K562 (cell line): ENCODE measurements at regions not wholly inside any gene's neighbourhood (a gene's known extent, or its start where the extent isn't known, plus 50 kb on each side); places are given as distances from the start of the nearest gene placed in this dataset.

Experiments
- ATAC-seq: fragments of 200-7000 bp; cut with Tn5 transposase; 3 replicates; pipeline ENCODE4 v1.9.1; 2020; ENCODE audit warnings: moderate library complexity
- BruUV-seq: library from RNA; stranded (reverse); fragments of 400-500 nt; replicated peaks from 2 replicates; lab custom pipeline; 2021; lab: Mats Ljungman, UMichigan
- CTCF ChIA-PET: fragments of 300-600 bp; formaldehyde crosslinking; extraction: SDS; loops from one replicate; lab custom pipeline; 2021; ENCODE audit warnings: low intra/inter-chr PET ratio; lab: Yijun Ruan, JAX
- POLR2A ChIA-PET: fragments of 300-600, 350-650 bp; sonication (Branson Sonifier 250); formaldehyde crosslinking; extraction: SDS; loops from one replicate; lab custom pipeline; 2021; ENCODE audit warnings: antibody characterized with exemption, inconsistent platforms; lab: Yijun Ruan, JAX
- DNase-seq, 4 experiments: peaks; one replicate each; pipeline versions ENCODE4 v3.0.0 to v3.0.0-alpha.2; 2011 to 2018; ENCODE audit warnings: low spot score in 3 of 4, mixed read lengths in 3 of 4; ENCODE audit errors: extremely low read depth in 1 of 4
- FAIRE-seq: peaks from 2 replicates; lab custom pipeline; 2011; peaks lifted over from hg19 to GRCh38; lab: Jason Lieb, UNC
- H2AFZ ChIP-seq: 2 replicates; pipeline ENCODE4 v1.6.0; 2011; ENCODE audit warnings: low read depth, low read length, control low read depth, inconsistent platforms
- H3K27ac ChIP-seq: fragments of 200-600 bp; 3 replicates; pipeline ENCODE4 v1.8.0; 2011; ENCODE audit warnings: low read depth, mild to moderate bottlenecking, control low read depth, inconsistent platforms, low read length, moderate library complexity, mixed read lengths; ENCODE audit errors: extremely low read depth
- H3K27me3 ChIP-seq, 2 experiments: fragments of 300-600 bp in 1 of 2; 2 replicates in 1 of 2; 3 replicates in 1 of 2; pipeline versions ENCODE4 v1.6.0 to v1.8.0; 2011; ENCODE audit warnings: inconsistent platforms in 2 of 2, low read length in 2 of 2, mild to moderate bottlenecking in 1 of 2, mixed read lengths in 1 of 2, moderate library complexity in 1 of 2; ENCODE audit not compliant: control insufficient read depth in 2 of 2, insufficient read depth in 2 of 2
- H3K36me3 ChIP-seq: fragments of 300-600 bp; 3 replicates; pipeline ENCODE4 v1.8.0; 2011; ENCODE audit warnings: mild to moderate bottlenecking, low read length, inconsistent platforms; ENCODE audit not compliant: control insufficient read depth, insufficient read depth
- H3K4me1 ChIP-seq, 2 experiments: fragments of 200-600 bp in 1 of 2; replicated peaks in 1 of 2; 2 replicates in 1 of 2; 3 replicates in 1 of 2; pipeline versions ENCODE4 v1.5.1 to v1.8.0; 2011; ENCODE audit warnings: inconsistent platforms in 2 of 2, low read length in 2 of 2, mild to moderate bottlenecking in 1 of 2, mixed read lengths in 1 of 2, moderate library complexity in 1 of 2; ENCODE audit not compliant: control insufficient read depth in 2 of 2, insufficient read depth in 2 of 2
- H3K4me2 ChIP-seq: 2 replicates; pipeline ENCODE4 v1.6.1; 2011; ENCODE audit warnings: low read length, control low read depth, inconsistent platforms, mixed read lengths; ENCODE audit not compliant: insufficient read depth
- H3K4me3 ChIP-seq: fragments of 200-600 bp; sonication (generic), shearing (Covaris generic); 2 replicates; pipeline ENCODE4 v1.5.1; 2016; ENCODE audit warnings: control low read depth, inconsistent platforms
- H3K79me2 ChIP-seq: fragments of 200-600 bp; 3 replicates; pipeline ENCODE4 v1.8.0; 2011; ENCODE audit warnings: low read length, inconsistent platforms; ENCODE audit not compliant: control insufficient read depth, insufficient read depth
- H3K9ac ChIP-seq, 2 experiments: 2 replicates each; pipeline versions ENCODE4 v1.6.0 to v1.6.1; 2011; ENCODE audit warnings: low read depth in 2 of 2, low read length in 2 of 2, control low read depth in 1 of 2, inconsistent platforms in 1 of 2, mild to moderate bottlenecking in 1 of 2, mixed read lengths in 1 of 2; ENCODE audit not compliant: insufficient read depth in 1 of 2
- H3K9me1 ChIP-seq: one replicate; pipeline ENCODE4 v1.6.0; 2011; ENCODE audit warnings: inconsistent platforms, mild to moderate bottlenecking, low read length, moderate library complexity; ENCODE audit not compliant: control insufficient read depth, insufficient read depth
- H3K9me3 ChIP-seq: replicated peaks from 2 replicates; pipeline ENCODE4 v1.5.1; 2011; ENCODE audit warnings: low read depth, low read length, inconsistent platforms; ENCODE audit not compliant: control insufficient read depth, insufficient read depth
- H4K20me1 ChIP-seq: replicated peaks from 2 replicates; pipeline ENCODE4 v1.6.1; 2011; ENCODE audit warnings: low read length, inconsistent platforms, mixed read lengths; ENCODE audit not compliant: control insufficient read depth, insufficient read depth
- CREBBP ChIP-seq: IDR thresholded peaks from one replicate; pipeline ENCODE4 v1.6.1; 2012; ENCODE audit warnings: low read depth, mild to moderate bottlenecking, control low read depth, inconsistent platforms, low read length
- ZFX ChIP-seq: sonication (generic); formaldehyde crosslinking; IDR thresholded peaks from 2 replicates; pipeline ENCODE4 v1.8.0; 2022; ENCODE audit warnings: mild to moderate bottlenecking, missing genetic modification reagents, moderate library complexity
- ZNF766 ChIP-seq: fragments of 200-800 bp; sonication (Bioruptor generic); conservative IDR thresholded peaks from 2 replicates; pipeline ENCODE4 v1.6.1; 2016; ENCODE audit warnings: missing genetic modification characterization, missing compliant biosample characterization
- whole genome bisulfite sequencing: fragments of 100-300 bp; shearing (Covaris generic); methylation state at CpG from one replicate; pipeline ENCODE4 v1.1.6; 2016; ENCODE audit warnings: low coverage, mixed read lengths; ENCODE audit not compliant: insufficient coverage; ENCODE audit errors: missing lambda C conversion rate; 5-methylcytosine and 5-hydroxymethylcytosine counted together
- in situ Hi-C: fragments of 300-500 bp; cut with MboI; formaldehyde crosslinking; loops from 4 replicates; pipeline ENCODE4 v1.15.0; 2018; ENCODE audit warnings: inconsistent platforms, mixed read lengths
- intact Hi-C: fragments of 100-400 bp; cut with micrococcal nuclease; formaldehyde crosslinking; loops from 2 replicates; pipeline ENCODE4 v1.14.2; 2022
- TF ChIP-seq, protein P1 (sequence below): fragments of 200-800 bp; sonication (Bioruptor generic); IDR thresholded peaks from 2 replicates; pipeline ENCODE4 v1.6.1; 2017; ENCODE audit warnings: missing genetic modification characterization, missing compliant biosample characterization

DNA sequence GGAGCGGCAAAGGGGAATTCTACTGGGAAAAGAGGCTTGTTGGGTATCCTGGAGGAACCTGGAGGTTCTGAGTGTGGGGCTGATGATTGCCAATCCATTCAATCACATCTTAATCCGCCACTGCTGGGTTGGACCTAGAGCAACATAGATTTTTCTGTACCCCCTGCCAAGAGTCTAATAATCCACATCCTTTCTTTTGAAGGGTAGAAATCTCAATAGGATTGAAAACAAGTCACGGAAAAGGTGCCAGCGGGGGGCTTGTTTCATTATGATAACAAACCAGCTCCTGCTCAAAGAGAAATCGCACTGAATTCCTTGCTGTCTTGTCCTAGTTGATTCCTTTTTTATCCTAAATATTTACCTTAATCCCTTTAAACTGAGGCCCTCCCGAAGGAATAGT is 528.5 kb downstream of the ADGRL2 start (continued):
- no peak for TF ChIP-seq ZFX
- no peak for TF ChIP-seq ZNF766 (CRISPR knock-in tag)
- TF ChIP-seq, all 486 proteins: peak for 0

DNA sequence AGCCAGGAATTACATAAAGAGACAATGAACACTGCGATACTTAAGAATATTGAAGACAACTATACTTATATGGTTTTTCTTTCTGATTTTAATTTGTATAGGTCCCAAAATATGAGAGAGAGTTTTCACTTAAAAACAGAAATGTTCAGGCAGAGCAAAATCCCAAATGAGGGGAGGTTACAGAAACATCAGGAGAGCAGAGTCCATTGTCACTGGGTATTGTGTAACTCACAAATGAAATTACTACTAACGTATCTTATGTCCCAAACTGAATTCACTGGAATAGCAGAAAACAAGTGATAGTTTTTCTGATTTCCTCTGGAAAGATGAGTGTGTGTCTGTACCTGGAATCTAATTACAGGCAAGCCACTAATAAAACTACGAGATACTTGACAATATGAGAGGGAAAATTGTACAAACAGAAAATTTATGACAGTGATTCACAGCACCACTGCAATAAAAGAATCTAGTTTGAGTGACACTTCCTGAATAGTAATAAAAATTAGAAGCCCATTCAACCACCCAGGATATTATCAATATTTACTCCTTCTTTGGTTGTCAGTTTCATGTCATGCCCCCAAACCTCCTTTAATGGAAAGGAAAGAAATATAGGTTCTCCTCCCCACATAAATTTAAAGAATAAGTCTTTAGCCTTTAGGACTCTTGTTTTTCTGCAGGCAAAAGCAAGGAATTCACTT is 522.6 kb downstream of the ADGRL2 start:
- Histone ChIP-seq H3K79me2 (no peaks in the 10 kb centered on the region), H3K36me3 (no peaks in the 10 kb centered on the region), H3K9me1 (no peaks in the 10 kb centered on the region), H3K27ac (no peak overlapping the region), H2AFZ (no peak overlapping the region), H3K9ac (no peak overlapping the region), H3K4me3 (no peak overlapping the region), H3K4me1 (no peaks in the 10 kb centered on the region), H3K27me3 (no peaks in the 10 kb centered on the region), H3K4me2 (no peak overlapping the region), H4K20me1 (no peaks in the 10 kb centered on the region), H3K9me3 (no peaks in the 10 kb centered on the region)
- intact Hi-C loops (no loop called here), in situ Hi-C loops (no loop called here)
- CTCF ChIA-PET: no interaction called here
- DNase-seq (no peak), FAIRE-seq (no peak), ATAC-seq (no peak)
- no TSS peak for BruUV-seq
- TF ChIP-seq CREBBP: no peak
- TF ChIP-seq, protein P1, sequence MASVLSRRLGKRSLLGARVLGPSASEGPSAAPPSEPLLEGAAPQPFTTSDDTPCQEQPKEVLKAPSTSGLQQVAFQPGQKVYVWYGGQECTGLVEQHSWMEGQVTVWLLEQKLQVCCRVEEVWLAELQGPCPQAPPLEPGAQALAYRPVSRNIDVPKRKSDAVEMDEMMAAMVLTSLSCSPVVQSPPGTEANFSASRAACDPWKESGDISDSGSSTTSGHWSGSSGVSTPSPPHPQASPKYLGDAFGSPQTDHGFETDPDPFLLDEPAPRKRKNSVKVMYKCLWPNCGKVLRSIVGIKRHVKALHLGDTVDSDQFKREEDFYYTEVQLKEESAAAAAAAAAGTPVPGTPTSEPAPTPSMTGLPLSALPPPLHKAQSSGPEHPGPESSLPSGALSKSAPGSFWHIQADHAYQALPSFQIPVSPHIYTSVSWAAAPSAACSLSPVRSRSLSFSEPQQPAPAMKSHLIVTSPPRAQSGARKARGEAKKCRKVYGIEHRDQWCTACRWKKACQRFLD (CRISPR knock-in tag): no peak
- POLR2A ChIA-PET: no interaction called here
- WGBS: 0% methylated on average over 3 of the region's 3 CpGs
